ENCODE measurements at regions not wholly inside any gene's neighbourhood (a gene's known extent, or its start where the extent isn't known, plus 50 kb on each side); places are given as distances from the start of the nearest gene placed in this dataset.
"Not testable (repeated sequence)": the region's sequence is repeated elsewhere in the genome, so short reads cannot be mapped to it uniquely, and the experiment has no call there.

DNA sequence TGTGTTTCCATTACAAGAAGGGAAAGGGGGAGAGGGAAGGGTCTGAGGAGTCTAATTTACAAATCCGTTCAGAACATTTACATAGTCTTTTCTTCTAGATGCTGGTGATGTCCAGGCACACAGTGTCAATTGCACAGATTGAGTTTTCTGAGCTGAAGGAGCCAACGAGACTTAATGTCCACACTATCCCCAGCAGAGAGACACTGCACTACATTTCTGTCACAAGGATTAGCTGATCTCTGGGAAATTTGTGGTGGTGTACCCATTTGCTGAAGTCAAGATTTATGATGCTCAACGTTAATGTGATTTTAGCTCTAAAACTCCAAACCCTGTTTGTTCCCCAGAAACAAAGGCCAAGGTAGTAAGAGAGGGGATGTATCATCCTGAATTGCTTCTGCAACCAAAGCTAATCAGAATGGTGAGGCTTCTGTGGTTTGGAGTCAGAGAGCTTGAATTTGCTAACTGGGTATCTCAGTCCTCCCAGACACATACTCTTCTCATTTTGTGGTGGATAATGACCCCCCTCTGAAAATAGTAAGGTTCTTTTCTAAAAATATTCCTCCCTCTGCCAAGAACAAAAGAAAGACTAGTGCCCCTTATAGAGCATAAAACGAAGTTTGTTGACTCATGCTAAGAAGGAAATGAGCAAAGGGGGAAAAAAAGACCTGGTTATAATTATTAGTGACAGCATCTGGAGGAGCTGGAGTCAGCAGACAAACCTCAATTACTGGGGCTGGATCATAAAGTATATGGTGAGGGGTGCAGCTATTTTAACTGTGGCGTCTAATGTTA is 416.9 kb downstream of the PSAT1 start:
- no peak for DNase-seq (ENCODE audit: low read depth in 2 of 2)

DNA sequence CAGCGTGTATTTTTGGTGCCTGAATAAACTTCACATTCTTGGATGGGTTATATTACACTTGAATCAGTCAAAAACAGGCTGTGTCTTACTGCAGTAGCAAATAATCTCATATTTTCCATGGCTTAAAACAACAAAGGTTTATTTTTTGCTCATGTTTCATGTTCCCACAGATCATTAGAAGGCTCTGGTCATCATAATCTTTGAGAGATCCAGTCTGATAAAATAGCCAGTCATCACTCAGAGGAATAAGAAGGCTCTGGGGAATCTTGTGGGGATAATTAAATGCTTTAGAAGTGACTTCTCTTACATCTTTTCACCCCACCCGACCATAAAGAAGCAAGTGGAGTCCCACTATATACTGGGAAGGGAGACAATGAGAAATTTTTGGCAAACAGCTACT is 417.7 kb downstream of the PSAT1 start:
- DNase-seq (ENCODE audit: low read depth in 2 of 2): no peak

DNA sequence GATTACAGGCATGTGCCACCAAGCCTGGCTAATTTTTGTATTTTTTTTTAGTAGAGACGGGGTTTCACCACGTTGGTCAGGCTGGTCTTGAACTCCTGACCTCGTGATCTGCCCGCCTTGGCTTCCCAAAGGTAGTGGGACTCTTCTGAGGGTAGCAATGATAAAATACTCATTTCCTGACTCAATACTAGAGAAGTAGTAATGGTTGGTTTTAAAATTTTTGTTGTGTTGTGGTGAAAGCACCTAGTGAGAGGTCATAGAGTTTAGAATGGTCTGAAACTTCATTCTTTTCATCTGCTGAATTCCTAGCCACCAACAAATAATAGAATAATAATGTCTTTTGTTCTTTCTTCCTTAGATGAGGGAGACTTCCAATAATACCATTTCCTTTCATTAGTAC is 422.1 kb downstream of the PSAT1 start:
- DNase-seq (ENCODE audit: low read depth in 2 of 2): not testable (repeated sequence)

DNA sequence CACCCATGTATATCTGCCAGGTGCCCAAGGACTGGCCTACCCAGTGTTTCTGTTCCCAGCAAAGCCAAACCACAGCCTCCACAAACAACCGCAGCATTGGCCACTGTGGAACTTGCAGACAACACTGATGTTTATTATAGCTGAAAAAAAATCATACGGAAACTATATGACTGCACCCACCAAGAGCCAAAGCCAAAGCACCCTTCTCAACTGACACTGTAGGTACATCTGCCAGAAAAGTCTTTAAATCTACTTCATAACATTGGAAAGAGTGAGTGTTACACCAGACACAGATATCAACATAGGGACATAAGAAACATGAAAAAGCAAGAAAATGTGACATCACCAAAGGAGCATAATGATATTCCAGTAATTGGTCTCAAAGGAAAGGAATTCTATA is 428.0 kb downstream of the PSAT1 start:
- no peak for DNase-seq (ENCODE audit: low read depth in 2 of 2)

DNA sequence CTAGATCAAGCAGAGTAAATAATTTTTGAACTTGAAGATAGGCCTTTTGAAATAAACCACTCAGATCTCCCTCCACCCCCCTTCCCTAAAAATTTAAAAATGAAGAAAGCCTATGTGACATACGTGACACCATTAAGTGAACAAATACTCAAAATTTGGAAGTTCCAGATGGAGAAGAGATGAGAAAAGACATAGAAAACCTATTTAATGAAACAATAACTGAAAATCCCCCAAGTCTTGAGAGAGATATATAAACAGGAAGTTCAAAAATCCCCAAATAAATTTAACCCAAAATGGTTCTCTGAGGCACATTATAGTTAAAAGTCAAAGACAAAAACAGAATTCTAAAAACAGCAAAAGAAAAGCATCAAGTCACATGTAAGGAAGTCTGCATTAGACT is 428.6 kb downstream of the PSAT1 start:
- no peak for DNase-seq (ENCODE audit: low read depth in 2 of 2)

DNA sequence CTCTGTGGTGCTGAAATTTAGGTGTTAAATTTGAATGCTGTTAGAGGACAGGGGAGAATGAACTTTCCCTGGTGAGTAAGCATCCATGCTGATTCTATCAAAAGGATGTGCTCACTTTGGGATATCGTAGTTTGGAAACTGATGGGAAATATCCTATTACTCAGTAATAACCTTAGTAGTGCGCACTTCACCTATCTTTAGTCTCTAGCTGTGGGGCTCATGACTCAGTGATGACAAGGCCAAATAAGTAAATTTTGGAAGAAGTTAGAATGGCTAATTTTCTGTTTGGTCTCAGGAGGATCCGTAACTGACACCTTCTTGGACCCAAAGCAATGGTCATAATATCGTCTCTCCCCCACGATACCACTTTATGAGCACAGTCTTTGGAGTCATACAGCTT is 448.4 kb downstream of the PSAT1 start:
- DNase-seq (ENCODE audit: low read depth in 2 of 2): no peak

DNA sequence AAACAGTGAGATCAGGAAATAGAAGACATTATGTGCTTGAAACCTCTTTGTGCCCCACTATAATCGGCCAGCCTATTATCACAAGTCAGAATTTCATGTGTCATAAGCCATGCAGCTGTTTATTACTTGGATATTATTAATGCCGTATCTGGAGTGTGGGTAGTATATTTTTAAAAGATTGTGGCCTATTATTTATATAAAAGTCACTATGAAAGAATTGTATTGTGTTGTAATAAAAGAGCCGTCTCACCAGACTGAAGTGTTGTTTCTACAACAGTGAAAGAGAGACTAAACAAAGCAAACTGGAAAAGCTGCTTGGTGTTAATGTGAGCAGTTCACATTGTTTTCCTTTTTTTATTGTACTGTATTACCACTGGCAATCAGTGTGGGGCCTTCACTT is 449.1 kb downstream of the PSAT1 start:
- no peak for DNase-seq (ENCODE audit: low read depth in 2 of 2)

DNA sequence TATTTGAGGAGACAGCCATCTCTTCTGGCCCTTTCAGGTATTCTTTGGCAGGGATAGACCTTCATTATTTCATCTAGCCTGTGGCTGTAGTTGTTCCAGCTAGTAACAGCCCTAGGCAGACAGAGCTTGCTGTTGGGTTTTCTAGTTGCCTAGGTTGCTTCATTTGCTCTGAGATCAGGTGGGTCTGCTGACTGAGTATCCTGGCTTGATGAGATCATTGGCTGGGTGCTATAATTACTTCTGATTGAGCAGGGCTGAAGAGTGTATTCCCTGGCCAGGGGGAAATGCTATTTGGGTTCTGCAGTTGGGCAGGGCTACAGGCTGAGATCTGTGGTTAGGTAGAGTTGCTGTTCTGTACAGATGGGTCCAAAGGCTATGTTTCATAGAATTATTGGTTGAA is 456.1 kb downstream of the PSAT1 start:
- no peak for DNase-seq (ENCODE audit: low read depth in 2 of 2)

DNA sequence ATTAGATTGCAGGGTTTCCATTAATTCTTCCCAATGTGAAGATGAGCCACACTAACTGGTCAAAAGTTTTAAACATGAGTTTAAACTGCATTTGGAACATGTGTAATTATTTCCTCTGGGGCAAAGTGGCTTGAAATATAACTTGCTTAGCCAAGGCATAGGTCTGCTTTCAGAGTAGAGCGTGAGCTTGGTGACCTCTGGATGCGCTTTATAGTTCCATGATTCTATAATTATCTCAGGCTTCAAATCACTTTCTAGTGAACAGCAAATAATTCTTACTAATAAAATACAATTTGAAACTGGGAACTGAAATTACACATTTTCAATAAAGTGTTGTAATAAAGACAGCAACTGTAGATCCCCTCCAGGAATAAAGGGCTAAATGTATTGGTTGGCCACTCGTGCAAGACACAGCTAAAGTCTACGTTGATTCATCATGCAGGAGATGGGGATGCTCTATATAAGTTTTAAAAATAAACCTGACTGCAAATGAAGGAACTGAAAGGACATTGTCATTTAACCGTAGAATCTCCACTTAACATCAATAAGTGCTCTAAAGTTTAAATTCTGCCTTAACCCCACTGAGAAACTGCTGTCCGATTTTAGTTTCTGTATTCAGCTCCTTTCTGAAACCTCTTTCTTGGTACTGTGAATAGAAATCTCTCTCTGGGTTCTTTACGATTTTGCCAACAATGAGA is 460.0 kb downstream of the PSAT1 start:
- no peak for DNase-seq (ENCODE audit: low read depth in 2 of 2)

DNA sequence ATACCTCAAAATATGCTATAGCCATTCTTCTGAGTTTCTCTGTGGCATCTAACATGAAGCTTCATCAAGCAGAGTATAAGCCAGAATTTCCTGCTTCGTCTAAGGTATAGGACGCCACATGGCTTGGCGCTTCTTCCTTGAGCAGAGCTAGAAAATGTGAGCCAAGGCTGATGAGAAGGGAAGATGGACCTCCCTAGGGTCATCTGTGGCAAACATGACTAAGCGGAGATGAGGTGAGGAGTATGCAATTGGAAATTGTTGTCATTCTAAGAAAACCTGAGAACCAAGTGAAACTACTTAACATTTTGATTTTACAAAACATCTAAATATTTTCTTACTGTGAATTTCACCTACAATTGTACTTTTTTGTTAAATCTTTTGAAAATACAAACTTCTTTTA is 466.5 kb downstream of the PSAT1 start:
- no peak for DNase-seq (ENCODE audit: low read depth in 2 of 2)

DNA sequence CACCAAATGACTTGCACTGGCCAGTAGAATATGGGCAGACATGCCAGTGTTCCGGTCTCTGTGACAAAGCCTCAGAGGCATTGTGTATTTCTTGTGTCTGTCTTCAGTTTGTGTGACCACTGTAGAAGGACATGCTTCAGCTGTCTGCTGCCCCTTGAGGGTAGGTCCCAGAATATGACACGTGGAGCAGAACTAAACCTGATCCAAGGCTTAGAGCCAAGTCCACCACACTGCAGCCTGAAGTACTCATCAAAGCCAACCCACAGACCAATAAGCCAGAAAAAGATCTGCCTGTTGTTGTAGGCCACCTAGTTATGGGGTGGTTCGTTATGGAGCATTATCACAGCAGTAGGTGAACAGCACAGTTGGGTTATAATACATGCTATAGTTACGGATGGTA is 468.9 kb downstream of the PSAT1 start:
- DNase-seq (ENCODE audit: low read depth in 2 of 2): no peak

DNA sequence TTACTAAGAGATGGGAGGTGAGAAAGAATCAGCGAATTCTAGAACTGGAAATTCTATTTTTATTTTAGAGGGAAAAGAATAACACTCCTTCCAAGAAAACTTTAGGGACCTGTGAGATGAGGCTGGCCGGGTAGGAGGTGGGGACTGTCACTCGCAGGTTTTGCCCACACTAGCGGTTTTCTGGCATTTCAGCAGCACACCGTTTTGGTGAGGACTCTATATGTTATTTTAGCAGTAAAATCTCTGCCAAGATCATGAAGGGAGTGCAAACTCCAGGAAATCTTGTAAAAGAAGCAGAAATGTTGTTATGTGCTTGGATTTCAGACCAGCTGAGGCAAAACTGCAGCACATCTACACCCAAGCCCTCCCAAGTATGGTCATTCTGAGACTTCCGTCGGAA is 470.6 kb downstream of the PSAT1 start:
- no peak for DNase-seq (ENCODE audit: low read depth in 2 of 2)

DNA sequence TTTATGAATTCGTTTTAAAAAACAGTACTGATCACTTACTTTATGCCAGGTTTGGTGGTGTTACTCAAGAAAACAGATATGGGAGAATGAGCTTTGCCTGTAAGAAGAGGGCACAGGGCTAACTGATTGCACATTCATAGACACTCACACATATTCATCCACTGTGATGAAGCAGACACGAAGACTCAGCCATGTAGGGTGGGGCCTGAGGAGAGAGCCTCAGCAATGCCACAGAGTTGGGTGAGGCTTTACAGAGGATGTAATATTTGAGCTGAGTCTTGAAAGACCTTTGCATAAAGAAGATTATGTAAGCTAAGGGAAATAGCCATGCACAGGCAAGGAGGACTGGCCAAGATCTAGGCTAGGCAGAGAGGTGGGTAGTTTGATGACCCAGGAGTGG is 472.8 kb downstream of the PSAT1 start:
- DNase-seq (ENCODE audit: low read depth in 2 of 2): no peak

DNA sequence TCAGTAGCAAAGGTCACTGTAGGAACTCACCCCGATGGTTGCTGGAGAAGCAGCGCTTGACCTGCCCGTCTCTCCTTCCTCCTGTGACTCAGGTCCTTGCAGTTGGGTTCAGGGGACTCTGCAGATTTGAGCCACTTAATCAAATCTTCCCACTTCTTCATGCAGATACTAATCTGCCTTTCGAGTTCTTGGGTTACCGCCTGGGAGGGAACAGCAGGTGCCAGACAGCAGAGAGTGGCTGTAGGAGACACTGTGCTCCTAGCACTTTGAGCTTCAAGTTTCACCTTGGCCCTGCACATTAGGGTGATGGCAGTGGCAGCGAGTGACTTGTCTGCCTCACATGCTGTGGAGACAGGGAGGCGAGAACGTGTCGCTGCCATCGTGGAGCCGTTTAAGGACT is 478.3 kb downstream of the PSAT1 start:
- DNase-seq (ENCODE audit: low read depth in 2 of 2): no peak

DNA sequence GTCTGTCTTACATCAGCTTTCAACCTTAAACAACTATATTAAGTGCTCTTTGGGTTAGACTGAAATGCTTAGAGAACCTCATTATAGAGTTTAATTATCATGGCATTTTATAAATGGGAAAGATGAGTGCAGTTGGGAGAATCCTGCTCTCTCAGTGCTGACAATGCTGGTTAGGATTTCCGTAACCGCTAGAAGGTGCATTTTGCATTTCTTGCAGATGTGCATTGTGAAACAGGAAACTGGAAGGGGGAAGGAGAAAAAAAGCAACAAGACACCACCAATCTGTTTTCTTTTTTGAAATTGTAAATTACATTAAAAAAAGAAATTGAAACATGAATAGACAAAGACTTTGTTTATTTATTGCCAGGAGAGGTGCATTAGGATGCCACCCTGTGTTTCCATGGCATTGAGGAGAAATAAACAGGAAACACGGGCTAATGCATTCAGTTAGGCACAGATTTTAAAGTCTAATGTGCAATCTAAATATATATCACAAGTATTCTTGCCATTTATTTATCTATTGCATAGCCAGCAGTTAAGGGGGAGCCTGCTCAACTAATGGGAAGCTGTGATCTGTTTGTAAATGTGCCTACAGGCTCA is 478.9 kb downstream of the PSAT1 start:
- no peak for DNase-seq (ENCODE audit: low read depth in 2 of 2)

DNA sequence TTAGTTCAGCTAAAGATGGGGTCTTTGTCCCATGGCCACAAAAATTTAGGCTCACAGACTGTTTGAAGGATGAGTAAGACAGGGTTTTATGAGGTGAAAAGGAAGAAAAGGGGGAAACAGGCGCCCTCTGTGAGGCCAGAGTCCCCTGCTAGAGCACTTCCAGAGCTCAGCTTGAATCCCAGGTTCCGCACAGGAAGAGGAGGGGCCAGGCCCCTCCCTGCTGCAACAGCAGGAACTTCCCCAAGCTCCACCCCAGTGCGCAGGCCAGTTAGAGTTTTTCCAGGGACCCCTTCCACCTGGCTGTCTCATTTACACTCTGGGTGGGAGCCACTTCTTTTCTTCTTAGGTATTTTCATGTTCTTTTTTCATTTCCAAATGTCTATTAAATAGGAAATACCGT is 480.8 kb downstream of the PSAT1 start:
- DNase-seq (ENCODE audit: low read depth in 2 of 2): no peak

DNA sequence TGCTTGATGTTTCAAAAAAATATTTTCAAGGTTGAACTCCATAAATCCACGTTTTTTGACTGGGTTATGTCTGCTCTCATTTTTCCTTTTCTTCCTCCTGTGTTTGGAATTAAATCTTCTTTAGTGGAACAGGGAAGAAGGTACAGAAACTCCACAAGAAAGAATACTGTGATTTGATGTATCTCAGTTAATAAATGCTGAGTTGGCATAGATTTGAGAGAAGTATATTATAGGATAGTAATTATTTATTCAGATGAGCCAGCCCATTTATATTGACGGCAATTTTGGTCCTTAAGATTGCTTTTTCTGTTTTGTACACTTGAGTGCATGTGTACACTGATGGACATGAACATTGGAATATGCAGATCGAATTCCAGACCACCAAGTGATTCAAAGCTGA is 481.4 kb downstream of the PSAT1 start:
- no peak for DNase-seq (ENCODE audit: low read depth in 2 of 2)

DNA sequence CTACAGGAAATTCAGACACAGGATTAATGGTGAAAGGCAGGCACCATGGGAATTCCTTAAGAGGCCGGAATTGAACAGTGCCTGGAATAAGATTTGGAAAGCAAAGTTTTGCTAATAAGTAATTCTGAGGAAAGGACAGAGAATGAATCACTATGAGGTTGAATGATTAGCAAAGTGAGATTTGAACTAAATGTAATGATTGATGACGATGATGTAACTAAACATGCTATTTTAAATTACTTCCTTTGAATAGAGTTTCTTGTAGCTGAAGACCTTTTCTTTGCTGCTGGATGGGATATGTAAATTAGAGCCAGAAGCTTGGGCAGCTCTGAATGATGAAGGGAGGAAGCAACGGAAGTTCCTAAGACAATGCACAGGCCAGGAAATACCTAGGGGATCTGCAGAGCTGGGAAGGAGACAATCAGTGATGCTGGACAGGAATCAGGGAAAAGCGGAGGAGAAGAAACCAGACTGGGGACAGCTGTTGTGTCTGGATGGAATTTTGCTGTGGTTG is 482.0 kb downstream of the PSAT1 start:
- DNase-seq (ENCODE audit: low read depth in 2 of 2): no peak

DNA sequence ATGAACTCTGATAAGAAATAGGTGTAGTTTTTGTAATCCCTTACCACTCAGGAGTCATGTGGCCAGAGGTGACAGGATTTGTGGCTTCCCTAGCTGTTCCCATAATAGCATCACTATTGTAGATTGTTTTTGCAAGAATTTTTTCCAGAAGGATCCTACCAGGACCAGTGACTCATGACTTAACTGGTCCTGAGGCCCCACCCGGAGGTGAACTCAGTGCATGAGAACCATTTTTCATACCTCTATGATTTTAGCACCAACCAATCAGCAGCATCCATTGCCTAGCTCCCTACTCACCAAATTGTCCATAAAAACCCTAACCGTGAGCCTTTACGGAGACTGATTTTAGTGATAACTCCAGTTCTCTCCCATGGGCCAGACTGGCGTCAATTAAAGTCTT is 484.8 kb downstream of the PSAT1 start:
- DNase-seq (ENCODE audit: low read depth in 2 of 2): no peak

DNA sequence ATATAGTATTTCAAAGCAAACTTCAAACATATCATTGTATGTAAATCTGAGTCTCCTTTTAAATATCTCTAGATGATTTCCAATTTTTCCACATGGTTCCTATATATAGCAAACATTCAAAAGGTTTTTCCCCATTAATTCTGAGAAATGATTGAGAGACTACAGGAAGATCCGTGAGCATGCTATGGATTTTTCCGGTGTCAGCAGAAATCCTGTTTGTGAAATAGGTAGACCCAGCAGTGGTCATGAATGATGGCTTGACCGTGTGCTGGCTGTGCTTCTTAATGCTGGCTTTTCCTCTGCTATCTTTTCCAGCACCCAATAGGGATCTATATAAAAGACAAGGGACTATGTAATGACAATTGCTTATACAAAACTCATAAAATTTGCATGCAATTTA is 485.3 kb downstream of the PSAT1 start:
- DNase-seq (ENCODE audit: low read depth in 2 of 2): no peak

DNA sequence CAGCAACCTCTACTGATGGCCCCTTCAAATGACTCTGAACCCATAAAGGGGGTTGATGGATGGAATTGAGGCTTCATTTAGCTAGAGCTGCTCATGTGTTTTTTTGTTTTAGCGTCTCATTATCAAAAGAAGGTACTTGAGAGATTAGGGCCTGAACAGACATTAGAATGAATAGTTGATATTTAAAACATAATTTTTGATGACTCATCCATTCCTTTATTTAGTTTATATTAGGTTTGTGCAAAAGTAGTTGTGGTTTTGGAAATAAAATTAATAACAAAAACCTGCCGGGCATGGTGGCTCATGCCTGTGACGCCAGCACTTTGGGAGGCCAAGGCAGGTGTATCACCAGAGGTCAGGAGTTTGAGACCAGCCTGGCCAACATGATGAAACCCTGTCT is 485.9 kb downstream of the PSAT1 start:
- DNase-seq (ENCODE audit: low read depth in 2 of 2): no peak

DNA sequence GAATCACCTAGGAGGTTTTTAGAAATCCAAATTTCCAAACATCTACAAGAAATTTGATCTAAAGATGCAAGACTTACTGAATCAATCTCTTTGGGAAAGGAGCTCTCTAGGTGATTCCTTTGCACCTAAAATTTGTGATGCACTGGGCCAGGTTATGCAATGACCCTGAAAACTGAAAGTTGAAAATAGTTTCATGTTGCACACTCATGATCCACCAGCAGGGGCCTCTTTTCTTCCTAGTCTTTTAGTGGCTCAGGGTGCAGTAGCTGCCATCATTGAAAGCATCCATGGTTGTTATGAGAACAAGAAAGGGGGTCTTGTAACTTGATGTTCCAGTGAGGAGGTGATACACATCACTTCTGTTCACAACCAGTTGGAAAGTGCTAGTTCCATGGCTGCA is 486.8 kb downstream of the PSAT1 start:
- DNase-seq (ENCODE audit: low read depth in 2 of 2): no peak

DNA sequence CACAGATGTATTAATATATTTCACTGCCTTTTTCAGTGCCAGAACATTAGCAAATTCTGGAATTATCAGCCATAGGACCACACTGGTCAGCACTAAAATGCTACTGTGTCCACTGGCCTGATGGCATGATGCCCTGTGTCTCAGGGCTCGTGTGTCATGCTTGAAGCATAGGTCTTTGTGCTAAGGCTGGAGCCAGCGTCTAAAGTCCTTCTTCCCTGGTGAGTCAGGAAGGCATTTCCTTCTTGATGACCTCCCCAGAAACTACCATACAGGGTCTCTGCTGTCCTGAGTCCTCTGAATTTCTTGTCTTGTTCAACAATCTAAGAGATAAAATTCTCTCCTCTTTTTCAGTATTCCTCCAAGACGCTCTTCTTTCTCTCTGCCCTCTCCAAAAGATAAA is 489.9 kb downstream of the PSAT1 start:
- DNase-seq (ENCODE audit: low read depth in 2 of 2): no peak

Measured in stimulated activated CD8-positive, alpha-beta memory T cell treated with anti-CD3 and anti-CD28 coated beads, Interleukin-7, amount 100 ng/mL, for 1 hour (primary cell).